MM.1S (cell line): ENCODE measurements at regions not wholly inside any gene's neighbourhood (a gene's known extent, or its start where the extent isn't known, plus 50 kb on each side); places are given as distances from the start of the nearest gene placed in this dataset.

Source experiments
- EZH2 ChIP-seq: fragments of 300-600 bp; sonication (generic); optimal IDR thresholded peaks from 2 replicates; pipeline ENCODE3; 2017; ENCODE audit warnings: low read depth, mild to moderate bottlenecking, antibody characterized with exemption, low read length, mixed read lengths
- EZH2phosphoT487 ChIP-seq: fragments of 300-600 bp; sonication (generic); IDR thresholded peaks from 2 replicates; pipeline ENCODE4 v1.6.1; 2018; ENCODE audit warnings: antibody characterized with exemption, low read length
- TF ChIP-seq, protein P1 (sequence below): fragments of 300-600 bp; sonication (generic); IDR thresholded peaks from 2 replicates; pipeline ENCODE4 v1.5.1; 2016; ENCODE audit warnings: antibody characterized with exemption, low read length, mixed read lengths

DNA sequence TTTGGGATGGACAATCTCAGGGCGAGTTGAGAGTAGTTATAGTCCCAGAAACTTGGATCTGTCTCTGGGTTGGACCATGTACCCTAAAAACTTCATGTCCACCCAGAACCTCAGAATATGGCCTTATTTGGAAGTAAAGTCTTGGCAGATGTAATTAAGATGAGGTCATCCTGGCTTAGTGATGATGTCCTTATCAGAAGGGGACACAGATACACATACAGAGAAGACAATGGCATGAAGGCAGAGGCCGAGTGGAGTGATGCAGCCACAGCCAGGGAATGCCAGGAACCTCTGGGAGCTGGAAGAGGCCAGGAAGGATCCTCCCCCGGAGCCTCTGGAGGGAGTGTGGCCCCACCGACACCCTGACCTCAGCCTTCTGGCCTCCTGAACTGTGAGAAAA, 61.2 kb upstream of the STX18 start:
- TF ChIP-seq, protein P1, sequence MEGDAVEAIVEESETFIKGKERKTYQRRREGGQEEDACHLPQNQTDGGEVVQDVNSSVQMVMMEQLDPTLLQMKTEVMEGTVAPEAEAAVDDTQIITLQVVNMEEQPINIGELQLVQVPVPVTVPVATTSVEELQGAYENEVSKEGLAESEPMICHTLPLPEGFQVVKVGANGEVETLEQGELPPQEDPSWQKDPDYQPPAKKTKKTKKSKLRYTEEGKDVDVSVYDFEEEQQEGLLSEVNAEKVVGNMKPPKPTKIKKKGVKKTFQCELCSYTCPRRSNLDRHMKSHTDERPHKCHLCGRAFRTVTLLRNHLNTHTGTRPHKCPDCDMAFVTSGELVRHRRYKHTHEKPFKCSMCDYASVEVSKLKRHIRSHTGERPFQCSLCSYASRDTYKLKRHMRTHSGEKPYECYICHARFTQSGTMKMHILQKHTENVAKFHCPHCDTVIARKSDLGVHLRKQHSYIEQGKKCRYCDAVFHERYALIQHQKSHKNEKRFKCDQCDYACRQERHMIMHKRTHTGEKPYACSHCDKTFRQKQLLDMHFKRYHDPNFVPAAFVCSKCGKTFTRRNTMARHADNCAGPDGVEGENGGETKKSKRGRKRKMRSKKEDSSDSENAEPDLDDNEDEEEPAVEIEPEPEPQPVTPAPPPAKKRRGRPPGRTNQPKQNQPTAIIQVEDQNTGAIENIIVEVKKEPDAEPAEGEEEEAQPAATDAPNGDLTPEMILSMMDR = no peak
- TF ChIP-seq EZH2phosphoT487 (no peak), EZH2 (no peak)
